ENCODE measurements at regions not wholly inside any gene's neighbourhood (a gene's known extent, or its start where the extent isn't known, plus 50 kb on each side); places are given as distances from the start of the nearest gene placed in this dataset.

GRCh38 chr18:56299740-56300139 is 338.7 kb downstream of the TXNL1 start:
- no peak for DNase-seq (ENCODE audit: low read depth, low spot score)
- no peak for TF ChIP-seq CTCF (conservative IDR thresholded peaks at IDR 0.05)
- no peaks in the 10 kb centered on the region for H3K27me3 Mint-ChIP-seq (ENCODE audit: low read depth)
- no peak overlapping the region for H3K4me3 Mint-ChIP-seq
- no peaks in the 10 kb centered on the region for H3K36me3 Mint-ChIP-seq (ENCODE audit: low read depth)
- peaks cover 4% of the 10 kb centered on the region for H3K4me1 Mint-ChIP-seq
- H3K9me3 Mint-ChIP-seq = peaks cover 7% of the 10 kb centered on the region
- H3K27ac Mint-ChIP-seq (ENCODE audit: unreplicated experiment) = peak overlapping the region; percentile 54

- Mint-ChIP-seq H3K27me3 (ENCODE audit: low read depth) (no peaks in the 10 kb centered on the region), H3K4me1 (peaks cover 4% of the 10 kb centered on the region), H3K4me3 (no peak overlapping the region), H3K9me3 (peaks cover 7% of the 10 kb centered on the region), H3K36me3 (ENCODE audit: low read depth) (no peaks in the 10 kb centered on the region), H3K27ac (ENCODE audit: unreplicated experiment) (no peak overlapping the region)
- peak; percentile 30 for TF ChIP-seq CTCF (conservative IDR thresholded peaks at IDR 0.05)
- DNase-seq (ENCODE audit: low read depth, low spot score) = no peak
Measured at GRCh38 chr18:56298935-56299334, 339.5 kb downstream of the TXNL1 start.

- H3K9me3 Mint-ChIP-seq = peaks cover 10% of the 10 kb centered on the region
- H3K4me1 Mint-ChIP-seq = peaks cover 4% of the 10 kb centered on the region
- no peaks in the 10 kb centered on the region for H3K27me3 Mint-ChIP-seq (ENCODE audit: low read depth)
- H3K36me3 Mint-ChIP-seq (ENCODE audit: low read depth) = no peaks in the 10 kb centered on the region
- no peak overlapping the region for H3K4me3 Mint-ChIP-seq
- DNase-seq (ENCODE audit: low read depth, low spot score) = no peak
- TF ChIP-seq CTCF (conservative IDR thresholded peaks at IDR 0.05) = no peak
- no peak overlapping the region for H3K27ac Mint-ChIP-seq (ENCODE audit: unreplicated experiment)
Measured at GRCh38 chr18:56296381-56296780, 342.0 kb downstream of the TXNL1 start.

GRCh38 chr18:56294484-56295183 is 343.8 kb downstream of the TXNL1 start:
- Mint-ChIP-seq H3K27me3 (ENCODE audit: low read depth) (no peaks in the 10 kb centered on the region), H3K4me3 (no peak overlapping the region), H3K27ac (ENCODE audit: unreplicated experiment) (no peak overlapping the region), H3K9me3 (peaks cover 7% of the 10 kb centered on the region), H3K4me1 (no peaks in the 10 kb centered on the region), H3K36me3 (ENCODE audit: low read depth) (no peaks in the 10 kb centered on the region)
- no peak for TF ChIP-seq CTCF (conservative IDR thresholded peaks at IDR 0.05)
- DNase-seq (ENCODE audit: low read depth, low spot score) = no peak

GRCh38 chr18:56291294-56291693 is 347.1 kb downstream of the TXNL1 start:
- H3K9me3 Mint-ChIP-seq = peaks cover 3% of the 10 kb centered on the region
- no peaks in the 10 kb centered on the region for H3K4me1 Mint-ChIP-seq
- no peak for DNase-seq (ENCODE audit: low read depth, low spot score)
- H3K27me3 Mint-ChIP-seq (ENCODE audit: low read depth) = no peaks in the 10 kb centered on the region
- no peaks in the 10 kb centered on the region for H3K36me3 Mint-ChIP-seq (ENCODE audit: low read depth)
- TF ChIP-seq CTCF (conservative IDR thresholded peaks at IDR 0.05) = no peak
- no peak overlapping the region for H3K4me3 Mint-ChIP-seq
- no peak overlapping the region for H3K27ac Mint-ChIP-seq (ENCODE audit: unreplicated experiment)
